WTC11 (cell line): ENCODE measurements at regions not wholly inside any gene's neighbourhood (a gene's known extent, or its start where the extent isn't known, plus 50 kb on each side); places are given as distances from the start of the nearest gene placed in this dataset.

Experiments
- CTCF ChIP-seq: fragments of 200-600 bp; IDR thresholded peaks from 2 replicates; pipeline ENCODE4 v1.8.0; 2022; ENCODE audit warnings: antibody characterized with exemption
- ESRRA ChIP-seq: sonication (generic); formaldehyde crosslinking; IDR thresholded peaks from 2 replicates; pipeline ENCODE4 v1.8.1; 2022; ENCODE audit warnings: mild to moderate bottlenecking, missing genetic modification reagents, borderline replicate concordance
- KAT7 ChIP-seq: sonication (generic); formaldehyde crosslinking; IDR thresholded peaks from 2 replicates; pipeline ENCODE4 v1.8.1; 2023; ENCODE audit warnings: missing genetic modification reagents, mild to moderate bottlenecking, borderline replicate concordance
- MXD4 ChIP-seq: fragments of 250-450 bp; sonication (Bioruptor Pico); IDR thresholded peaks from 2 replicates; pipeline ENCODE4 v1.8.0; 2021; ENCODE audit warnings: mild to moderate bottlenecking, moderate library complexity, borderline replicate concordance
- USF2 ChIP-seq: sonication (generic); formaldehyde crosslinking; IDR thresholded peaks from 2 replicates; pipeline ENCODE4 v1.8.1; 2023; ENCODE audit warnings: mild to moderate bottlenecking, missing genetic modification reagents, moderate library complexity

DNA sequence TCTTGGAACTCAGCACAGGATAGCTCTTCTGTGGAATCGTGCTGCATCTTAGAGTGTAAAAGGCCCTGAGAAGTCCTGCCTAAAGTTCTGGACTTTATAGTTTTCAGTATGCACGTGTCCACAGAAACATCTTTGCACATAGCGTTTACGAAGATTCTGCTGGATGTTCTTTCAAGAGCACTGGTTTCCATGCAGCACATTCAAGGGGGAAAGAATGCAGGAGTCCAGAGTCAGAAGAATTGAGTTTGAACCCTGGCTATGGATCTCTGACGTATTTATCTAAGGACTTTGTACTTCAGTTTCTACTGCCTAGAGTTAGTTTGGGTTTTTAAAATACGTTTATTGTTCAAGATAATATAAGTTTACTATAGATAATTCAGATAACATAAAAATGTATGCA, 282.8 kb upstream of the ZMIZ1 start:
- no peak for TF ChIP-seq USF2 (CRISPR knock-in tag)
- TF ChIP-seq CTCF = no peak
- TF ChIP-seq KAT7 (CRISPR knock-in tag) = no peak
- TF ChIP-seq MXD4 (CRISPR knock-in tag) = no peak
- TF ChIP-seq ESRRA (CRISPR knock-in tag) = no peak
